Right lobe of liver (tissue), 4 donors: ENCODE measurements at regions not wholly inside any gene's neighbourhood (a gene's known extent, or its start where the extent isn't known, plus 50 kb on each side); places are given as distances from the start of the nearest gene placed in this dataset.

Experiments
- CTCF ChIP-seq, 4 donors: fragments of 200-600 bp in 3 of 4; fragments of 450-650 bp in 1 of 4; IDR thresholded peaks; one replicate each; pipeline versions ENCODE4 v1.5.1 to v1.8.0; 2016 to 2022; ENCODE audit warnings: antibody characterized with exemption in 4 of 4, mild to moderate bottlenecking in 2 of 4
- POLR2A ChIP-seq: fragments of 450-650 bp; IDR thresholded peaks from one replicate; pipeline ENCODE4 v1.6.1; 2017; ENCODE audit warnings: antibody characterized with exemption, mild to moderate bottlenecking
- donor health status: DM: no; HTN: no; CAD: no.
- donor health status: DM: no; HTN: no; CAD: no.
- donor health status: DM: no; HTN: yes; CAD: no.

DNA sequence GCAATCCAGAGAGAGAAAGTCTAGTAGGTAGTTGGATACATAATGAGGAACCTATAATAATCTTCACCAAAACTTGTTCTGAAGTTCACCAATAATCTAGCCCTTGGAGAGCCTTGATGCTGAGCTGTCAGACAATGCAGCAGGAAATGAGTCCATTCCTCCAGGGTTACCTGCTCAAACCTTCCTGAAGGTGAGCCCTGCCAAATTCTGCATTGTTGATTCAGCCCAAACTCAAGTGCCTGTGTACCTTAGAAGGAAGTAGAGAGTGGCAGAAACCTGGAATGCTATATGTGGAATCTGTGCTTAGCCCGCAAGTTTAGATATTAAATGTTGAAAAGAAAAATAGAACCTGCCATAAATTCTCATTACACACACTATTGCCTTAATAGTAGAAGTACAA, 77.4 kb upstream of the SPON1 start:
- no peak for TF ChIP-seq CTCF (IDR thresholded peaks at IDR 0.05)
- TF ChIP-seq POLR2A: no peak
